Effector CD8-positive, alpha-beta T cell (primary cell): ENCODE measurements at regions not wholly inside any gene's neighbourhood (a gene's known extent, or its start where the extent isn't known, plus 50 kb on each side); places are given as distances from the start of the nearest gene placed in this dataset.
"Not testable (repeated sequence)": the region's sequence is repeated elsewhere in the genome, so short reads cannot be mapped to it uniquely, and the experiment has no call there.

Source experiments
- DNase-seq: peaks from one replicate; lab custom pipeline; 2025; lab: John Stamatoyannopoulos, UW

DNA sequence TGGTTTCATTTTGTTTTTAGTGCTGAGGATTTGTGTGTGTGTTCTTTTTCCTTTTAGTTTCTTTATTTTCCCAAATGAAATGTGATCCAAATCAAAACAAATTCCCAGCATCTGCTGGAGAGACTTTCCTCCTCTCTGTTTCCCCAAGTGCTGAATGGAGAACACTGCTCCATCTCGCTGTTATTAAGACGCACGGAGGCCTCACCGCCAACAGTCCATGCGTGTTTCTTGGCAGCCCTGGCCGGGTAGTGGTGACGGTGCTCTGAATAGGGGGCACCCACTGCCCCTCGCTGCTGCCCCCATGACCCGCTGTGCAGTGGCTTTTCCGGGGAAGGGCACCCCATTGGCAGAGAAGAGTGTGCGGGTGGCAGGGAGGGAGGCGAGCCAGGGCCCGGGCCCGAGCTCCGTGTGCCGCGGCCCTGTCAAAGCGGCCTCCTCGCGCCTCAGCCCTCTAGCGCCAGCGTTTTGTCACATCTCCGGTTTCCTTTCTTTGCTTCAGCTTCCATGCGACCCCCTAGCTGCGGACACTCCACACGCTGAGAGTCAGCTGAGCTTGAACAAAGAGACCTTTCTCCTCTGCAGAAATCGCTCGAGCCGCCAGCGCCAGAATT is 473.7 kb upstream of the SALL3 start:
- no peak for DNase-seq

DNA sequence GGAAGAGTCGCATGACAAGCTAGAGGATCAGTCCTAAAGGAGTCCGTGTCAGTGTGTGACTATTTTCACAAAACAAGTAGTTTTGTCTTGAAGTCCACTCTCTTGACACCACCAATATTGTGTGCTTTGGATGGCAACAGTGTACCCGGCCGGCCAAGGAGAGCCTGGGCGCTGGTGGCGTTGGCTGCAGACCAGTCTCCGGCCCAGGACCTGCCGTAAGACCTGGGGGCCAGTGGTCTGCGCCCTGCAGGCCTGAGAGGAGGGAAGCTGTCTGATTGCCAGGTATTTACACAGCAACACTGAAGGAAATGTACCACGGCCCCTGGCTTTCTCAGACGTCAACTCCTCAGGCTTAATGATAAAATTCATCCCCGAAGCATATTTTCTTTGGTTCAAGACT is 472.4 kb upstream of the SALL3 start:
- no peak for DNase-seq

DNA sequence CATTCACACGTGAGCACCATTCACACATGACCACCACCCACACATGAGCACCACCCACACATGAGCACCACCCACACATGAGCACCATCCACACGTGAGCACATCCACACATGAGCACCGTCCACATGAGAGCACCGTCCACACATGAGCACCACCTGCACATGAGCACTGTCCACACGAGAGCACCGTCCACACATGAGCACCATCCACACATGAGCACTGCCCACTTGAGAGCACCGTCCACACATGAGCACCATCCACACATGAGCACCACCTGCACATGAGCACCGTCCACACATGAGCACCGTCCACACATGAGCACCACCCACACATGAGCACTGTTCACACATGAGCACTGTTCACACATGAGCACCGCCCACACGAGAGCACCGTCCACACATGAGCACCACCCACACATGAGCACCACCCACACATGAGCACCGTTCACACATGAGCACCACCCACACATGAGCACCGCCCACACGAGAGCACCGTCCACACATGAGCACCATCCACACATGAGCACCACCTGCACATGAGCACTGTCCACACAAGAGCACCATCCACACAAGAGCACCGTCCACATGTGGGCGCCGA is 471.3 kb upstream of the SALL3 start:
- not testable (repeated sequence) for DNase-seq

DNA sequence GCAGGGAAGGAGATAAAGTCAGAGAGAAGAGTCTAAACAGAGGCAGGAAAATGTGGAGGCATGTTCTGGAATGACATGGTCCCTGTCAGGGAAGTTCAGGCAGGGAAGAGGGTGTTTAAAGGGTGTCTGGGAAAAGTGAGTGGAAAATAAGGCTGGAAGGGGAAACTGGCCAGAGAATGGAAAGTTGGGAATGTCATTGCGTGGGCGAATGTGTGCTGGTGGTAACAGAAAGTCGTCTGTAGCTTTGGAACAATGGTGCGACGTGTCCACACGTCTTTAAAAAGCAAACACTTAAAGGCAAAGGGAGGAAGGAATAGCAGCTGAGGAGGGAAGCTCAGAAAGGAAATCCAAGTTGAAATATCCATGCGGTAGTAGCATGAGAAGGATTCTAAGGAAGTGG is 469.5 kb upstream of the SALL3 start:
- no peak for DNase-seq

DNA sequence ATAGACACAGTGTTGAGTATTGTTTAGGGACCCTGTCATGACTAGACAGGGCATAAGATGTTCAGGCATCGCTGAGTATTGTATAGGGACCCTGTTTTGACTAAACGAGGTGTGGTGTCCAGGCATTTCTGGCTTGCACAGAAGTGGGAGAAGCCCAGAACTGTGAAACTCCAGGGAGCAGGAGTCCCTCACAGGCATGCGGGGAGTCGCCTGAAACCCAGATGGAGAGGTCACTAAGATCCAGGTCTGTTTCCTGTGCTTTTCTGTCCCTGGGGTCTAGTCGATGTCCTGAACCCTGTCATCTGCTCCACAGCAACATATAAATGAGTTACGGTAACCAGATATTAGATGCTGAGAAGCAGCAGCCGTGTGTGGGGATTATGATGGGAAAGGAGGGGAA is 469.0 kb upstream of the SALL3 start:
- DNase-seq: no peak

DNA sequence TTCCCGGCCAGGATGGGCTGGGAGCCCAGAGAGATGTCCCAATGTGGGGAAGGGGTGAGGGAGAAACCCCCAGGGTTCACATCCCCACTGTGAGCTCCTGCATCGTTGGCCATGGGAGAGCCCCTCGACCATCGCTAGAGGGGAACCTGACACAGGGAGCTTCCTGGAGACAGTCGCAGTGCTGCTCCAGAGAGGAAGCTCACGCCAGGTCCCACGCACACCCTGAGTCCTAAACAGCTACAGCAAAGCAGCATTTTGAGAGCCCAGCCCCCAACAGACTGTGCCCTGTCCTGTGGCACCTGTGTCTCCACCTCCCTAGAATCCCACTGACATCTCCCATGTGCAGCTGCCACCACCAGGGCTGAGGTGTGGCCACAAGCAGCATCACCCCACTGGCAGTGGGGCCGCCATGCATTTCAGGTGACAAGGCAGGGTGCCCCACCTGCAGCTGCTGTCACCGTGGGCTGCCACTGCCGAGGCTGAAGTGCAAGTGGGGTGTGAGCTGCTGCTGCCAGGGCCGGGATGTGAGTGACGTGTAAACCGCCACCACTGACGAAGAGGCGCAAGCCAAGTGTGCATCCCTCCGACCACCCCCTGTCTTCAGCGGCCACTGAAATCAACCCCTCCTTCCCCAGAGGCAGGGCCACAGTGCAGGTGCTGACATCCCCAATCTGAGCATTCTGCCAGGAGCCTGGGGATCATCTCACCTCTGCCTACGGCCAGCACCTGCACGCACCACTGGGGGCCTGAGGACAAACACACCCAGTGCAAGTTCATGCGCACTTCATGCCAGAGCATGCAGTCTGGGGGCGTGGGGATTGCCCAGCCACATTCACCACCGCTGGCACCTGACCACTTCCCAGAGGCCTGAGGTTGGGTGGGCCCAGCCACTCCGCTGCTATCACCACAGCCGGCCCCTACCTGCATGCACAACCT is 467.7 kb upstream of the SALL3 start:
- no peak for DNase-seq

DNA sequence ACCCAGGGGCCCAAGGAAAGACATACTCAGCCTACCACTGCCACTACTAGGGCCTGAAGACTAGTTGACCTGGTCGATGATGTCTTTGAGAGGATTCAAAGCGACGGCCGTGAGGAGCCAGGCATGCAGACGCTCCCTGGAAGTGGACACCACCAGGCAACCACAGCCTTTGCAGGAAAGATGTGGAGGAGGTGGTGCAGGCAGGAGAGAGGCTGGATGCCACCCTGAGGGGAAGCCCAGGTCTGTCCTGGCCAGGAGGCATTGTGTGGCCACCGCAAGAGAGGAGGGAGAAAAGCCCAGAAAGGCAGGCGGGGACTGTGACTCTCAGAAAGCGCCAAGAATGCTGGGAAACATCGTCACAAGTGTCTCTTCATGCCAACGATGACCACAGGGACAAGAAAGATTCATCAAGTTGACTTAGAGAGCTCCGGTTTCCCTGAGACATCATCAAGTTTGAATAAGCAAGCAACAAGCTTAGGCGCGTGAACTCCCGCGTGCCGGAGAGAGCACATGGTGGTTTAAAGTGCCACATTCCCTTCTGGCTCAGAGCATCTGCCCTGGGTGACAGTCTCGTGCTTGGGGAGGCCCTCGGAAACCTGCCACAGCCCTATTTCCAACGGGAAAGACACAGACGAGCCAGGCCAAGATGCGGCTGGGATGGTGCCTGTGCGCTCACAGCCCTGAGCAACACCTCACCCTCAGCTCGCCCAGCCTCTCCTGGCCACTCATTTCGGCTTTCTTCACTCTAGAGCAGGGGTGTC is 464.5 kb upstream of the SALL3 start:
- no peak for DNase-seq

DNA sequence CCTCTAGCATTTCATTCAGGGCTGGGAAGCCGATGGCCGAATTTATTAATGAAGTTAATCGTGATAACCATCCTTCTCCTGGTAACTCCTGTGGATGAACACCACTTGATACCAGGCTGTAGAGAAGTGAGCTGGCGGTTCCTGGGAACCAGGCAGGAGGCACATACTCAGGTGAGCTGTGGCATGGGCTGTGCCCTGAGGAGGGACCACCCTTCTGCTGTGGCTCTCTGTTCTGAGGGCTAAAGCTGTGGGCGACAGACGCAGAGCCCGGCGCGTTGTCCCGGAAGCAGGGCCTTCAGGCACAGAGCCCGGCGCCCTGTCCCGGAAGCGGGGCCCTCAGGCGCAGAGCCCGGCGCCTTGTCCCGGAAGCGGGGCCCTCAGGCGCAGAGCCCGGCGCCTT is 462.3 kb upstream of the SALL3 start:
- DNase-seq: no peak

DNA sequence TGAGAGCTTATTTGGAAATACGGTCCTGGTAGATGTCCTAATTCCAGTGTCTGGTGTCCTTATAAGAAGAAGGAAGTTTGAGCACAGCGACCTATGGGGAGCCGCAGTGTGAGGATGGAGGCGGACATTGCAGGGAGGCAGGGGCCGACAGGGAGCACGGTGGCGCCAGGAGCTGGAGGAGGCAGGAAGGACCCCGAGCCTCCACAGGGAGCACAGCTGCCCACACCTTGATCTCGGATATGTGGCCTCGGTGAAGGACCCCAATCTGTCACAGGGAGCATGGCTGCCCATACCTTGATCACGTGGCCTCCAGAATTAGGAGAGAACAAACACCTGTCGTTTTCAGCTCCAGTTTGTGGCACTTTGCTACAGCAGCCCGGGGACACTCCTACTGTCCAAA is 461.6 kb upstream of the SALL3 start:
- DNase-seq: no peak

DNA sequence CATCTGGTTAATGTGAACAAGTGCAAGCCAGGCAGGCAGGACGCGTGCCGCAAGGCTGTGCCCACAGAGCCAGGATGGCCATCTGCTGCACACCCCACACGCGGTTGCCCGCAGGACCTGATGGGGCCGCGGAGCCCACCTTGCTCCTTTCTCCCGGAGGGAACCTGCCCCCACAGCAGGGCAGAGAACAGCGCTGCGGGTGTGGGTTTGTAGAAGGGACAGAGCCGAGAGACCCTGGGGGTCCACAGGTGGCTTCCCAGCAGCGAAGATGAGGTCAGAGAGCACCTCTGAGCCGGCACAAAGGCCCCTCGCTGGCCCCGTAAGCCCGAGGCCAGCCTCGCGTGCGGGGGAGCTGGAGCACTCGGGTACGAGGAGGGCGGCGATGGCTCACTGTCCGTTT is 460.8 kb upstream of the SALL3 start:
- no peak for DNase-seq

DNA sequence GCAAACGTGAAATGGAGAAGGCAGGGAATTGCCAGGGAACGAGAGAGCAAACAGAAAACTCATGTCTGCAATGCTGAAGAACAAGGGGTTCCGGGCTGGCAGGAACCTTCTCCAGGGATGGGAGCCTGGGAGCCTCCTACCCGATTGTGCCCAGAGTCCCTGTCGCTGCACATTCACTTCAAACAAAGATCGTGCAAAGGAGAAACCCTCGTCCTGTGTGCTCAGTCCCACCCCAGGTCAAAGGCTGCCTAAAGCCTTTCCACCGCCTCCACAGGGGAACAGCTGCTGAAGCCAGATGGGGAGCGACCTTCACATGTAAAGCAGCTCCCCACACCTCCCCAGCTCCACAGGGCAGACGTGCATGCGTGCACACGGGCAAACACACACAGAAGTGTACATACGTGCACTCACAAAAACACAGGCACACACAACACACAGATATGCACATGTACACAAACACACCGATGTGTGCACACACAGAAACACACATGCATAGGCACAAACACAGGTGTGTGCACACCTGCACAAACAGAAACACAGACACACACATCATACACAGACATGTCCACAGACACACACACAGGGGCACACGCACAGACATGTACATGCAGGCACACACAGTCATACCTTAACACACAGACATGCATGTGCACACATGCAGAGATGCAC is 460.1 kb upstream of the SALL3 start:
- DNase-seq: no peak

DNA sequence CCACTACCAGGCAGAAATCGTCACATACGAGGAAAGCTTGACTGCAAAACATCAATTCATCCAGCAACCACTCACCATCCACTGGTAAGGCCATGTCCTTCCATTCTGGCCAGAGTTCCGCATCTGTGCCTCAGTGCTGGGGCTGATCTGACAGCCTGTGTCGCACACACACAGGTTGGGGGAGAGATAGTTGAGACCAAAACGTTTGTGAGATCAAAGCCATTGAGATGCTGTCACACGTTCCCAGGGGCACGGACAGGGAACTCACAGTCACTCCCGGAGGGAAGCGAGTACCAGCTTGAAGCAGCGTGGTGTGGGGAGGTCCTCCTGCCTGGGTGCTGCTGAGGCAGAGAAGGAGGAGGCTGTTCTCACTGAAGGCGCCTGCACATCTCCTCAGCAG is 458.5 kb upstream of the SALL3 start:
- no peak for DNase-seq

DNA sequence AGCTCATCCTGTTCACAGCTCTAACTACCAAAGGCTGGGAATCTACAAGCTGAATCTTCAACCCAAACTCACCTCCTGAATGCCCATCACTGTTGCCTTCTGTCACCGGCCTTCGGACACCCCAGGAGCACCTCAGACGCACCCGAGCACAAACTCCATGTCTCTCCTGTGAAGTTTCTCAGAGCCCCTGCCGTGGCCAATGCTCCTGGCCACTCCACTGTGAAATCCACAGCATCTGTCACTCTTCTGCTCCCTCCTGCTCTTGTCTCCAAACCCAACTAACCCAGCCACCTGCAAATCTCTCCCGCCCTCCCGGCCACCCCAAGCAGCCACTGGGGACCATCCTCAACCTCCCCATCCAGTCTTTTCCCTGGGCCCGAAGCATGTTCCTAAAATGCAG is 457.9 kb upstream of the SALL3 start:
- no peak for DNase-seq

DNA sequence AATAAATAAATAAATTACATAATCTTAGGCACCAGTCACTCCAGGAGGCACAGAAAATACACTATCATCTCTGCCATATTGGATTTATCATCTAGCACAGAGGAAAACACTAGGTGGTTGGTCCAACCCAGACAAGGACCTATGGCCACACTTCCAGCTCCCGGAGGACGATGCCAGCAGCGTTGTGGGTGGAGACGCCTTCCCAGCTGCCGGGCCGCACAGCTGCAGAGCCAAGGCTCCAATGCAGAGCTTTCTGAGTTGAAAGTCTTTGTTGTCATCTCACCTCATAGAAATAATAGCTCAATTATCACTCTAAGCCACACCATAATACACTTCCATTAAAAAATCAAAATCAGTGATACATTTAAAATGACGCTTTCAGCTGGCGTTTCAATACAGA is 457.1 kb upstream of the SALL3 start:
- no peak for DNase-seq

DNA sequence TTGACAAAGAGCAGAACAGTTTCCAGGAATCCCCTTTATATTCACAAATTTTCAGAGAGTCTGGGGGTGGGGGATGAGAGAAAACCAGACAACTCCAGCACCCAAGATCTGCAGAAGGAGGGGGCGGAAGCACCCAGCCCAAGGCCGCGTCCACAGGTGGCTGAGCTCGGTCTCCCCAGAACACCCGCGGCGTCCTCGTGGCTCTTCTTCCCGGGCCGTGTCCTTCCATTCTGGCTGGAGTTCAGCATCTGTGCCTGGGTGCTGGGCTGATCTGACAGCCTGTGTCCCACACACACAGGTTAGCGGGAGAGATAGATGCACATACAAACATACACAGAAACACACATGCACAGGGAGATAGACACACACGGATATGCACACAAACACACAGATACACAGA is 455.8 kb upstream of the SALL3 start:
- no peak for DNase-seq

DNA sequence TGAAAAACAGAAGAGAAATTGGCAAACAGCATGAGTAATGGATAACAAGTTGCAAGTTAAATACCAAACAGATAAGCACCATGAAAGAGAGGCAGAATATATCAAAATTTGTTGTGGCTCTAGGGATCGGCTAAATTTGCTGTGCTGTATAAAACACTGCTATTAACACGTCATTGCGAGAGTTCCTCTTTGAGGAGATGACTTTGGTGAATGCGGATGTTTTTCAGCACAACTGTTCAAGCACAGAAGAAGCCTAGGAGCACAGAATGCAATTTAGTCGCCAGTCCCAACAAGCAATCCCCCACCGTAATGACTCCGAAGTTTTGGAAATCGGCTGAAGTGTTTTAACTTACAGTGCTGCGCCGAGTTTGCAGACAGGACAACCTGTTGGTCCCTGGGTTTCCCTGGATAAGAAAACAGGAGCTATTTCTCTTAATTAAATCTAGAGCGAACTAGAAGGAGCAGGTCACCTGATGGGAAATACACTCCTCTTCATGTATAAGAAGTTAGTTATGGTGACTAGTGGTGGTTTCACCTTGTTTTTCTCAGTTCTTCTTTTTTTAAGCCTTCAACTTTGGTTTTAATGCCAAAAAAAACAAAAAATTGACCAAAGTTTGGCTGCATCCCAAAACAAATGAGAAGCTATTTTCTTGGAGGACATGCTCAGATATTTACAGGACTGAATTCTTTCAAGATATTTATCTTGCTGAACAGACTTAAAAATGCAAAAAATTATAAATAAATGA is 454.1 kb upstream of the SALL3 start:
- DNase-seq: no peak

DNA sequence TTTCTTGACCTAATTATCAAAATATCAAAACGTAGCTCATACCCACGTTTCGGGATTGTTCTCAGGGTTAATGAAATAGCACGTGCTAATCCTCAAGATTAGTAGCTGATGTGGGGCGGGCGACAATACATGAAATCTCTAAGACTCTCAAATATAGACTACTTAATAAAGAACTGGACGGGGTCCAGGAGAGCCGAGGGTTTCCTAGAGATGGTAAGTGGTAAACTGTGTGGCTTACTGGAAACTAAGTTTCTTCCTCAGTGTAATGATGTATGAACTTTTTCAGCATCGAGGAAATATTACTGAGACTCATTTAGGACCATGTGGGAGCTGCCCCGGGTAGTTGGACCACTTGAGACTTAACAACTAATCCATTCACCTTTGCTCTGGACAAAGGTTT is 453.3 kb upstream of the SALL3 start:
- DNase-seq: no peak

DNA sequence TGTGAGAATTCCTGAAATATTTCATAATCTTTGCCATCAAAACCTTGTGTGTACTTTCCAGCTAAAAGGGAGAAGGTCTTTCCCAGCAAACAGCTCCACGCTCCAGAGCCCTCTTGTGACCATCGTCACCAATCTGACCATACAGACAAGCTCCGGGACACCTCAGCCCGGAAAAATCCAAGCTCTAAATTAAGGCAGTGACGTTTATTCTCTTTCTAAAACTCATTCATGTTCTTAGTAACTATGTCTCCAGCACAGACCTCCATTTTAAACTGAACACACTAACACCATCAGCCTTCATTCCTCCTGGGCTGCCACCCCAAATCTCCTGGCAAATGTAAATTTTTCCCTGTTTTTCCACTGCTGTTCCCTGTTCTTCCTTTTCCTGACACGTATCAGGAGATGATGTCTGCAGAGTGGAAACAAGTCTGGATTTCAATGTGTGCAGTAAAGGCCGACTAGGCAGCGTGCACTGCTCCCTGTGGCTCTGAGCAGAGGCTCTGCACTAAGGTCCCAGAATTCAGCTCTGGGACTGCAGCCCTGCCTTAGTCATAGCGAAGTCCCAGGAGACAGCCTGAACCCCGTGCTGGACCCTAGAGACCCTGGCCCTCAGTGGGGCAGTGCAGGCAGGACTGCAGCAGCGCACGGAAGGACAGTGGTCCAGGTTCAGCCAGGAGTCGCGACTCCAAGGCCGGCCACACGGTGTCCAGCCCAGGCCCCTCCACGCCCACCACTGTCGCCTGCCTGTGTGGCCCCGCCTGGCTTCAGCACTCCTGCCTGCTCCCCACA is 452.5 kb upstream of the SALL3 start:
- DNase-seq: no peak

DNA sequence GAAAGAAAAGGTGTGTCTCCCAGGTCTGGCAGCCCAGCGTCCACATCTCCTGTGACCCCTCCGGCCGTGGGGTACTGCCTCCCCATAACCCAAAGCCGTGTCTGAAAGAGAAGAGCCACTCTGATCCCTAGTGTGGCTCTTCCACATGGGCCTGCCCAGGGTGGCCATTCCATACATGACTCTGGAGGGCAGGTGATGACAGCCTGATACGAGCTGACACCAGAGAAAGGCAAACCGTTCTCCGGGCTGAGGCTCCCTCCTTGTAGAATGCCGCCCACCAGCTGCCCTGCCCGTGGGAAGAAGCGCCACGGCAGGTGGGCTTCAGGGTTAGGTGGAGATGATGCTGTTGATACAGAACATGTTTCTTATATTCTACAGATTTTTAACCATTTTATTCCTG is 451.6 kb upstream of the SALL3 start:
- no peak for DNase-seq
